DMS153 treated with DMSO at 0.1 percent for 48 hours (cell line): ENCODE measurements at regions not wholly inside any gene's neighbourhood (a gene's known extent, or its start where the extent isn't known, plus 50 kb on each side); places are given as distances from the start of the nearest gene placed in this dataset.

Experiments
- DNase-seq: peaks from one replicate; lab custom pipeline; 2025; ENCODE audit not compliant: unreplicated experiment; lab: John Stamatoyannopoulos, UW

DNA sequence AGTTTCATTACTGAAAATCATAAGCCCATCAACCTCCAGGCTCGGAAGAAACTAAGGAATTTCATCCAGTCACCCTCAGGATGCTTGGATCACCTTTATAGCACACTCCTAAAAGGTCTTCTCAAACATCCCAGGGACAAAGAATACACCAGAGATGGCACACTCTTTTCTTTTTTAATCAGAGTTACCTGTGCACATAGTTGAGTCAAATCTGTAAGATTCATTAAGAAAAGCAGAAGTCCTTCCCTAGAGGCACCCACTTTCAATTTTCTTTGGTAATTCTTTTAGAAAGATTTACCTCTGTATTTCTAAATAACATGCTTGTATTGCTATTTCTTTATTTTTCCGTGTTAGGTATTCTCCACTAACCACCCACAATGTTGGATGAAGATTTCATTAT is 50.6 kb upstream of the IL6 start:
- no peak for DNase-seq

DNA sequence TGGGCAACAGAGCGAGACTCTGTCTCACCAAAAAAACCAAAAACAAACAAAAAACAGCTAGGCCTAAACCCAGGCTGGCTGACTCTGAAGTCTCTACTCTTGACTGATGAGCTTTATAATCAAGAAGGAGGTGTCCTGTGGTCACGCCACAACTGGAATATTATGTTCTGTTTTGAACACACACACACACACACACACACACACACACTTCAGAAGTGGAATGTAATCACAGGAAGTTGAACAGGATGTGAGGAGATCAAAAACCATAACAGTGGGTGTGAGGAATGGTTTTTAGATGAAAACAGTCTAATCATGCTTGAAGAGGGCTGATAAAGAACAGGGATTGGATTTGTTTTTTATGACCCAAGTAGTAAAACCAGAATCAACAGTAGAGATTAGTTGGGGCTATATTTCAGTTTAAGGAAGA is 51.1 kb upstream of the IL6 start:
- no peak for DNase-seq

DNA sequence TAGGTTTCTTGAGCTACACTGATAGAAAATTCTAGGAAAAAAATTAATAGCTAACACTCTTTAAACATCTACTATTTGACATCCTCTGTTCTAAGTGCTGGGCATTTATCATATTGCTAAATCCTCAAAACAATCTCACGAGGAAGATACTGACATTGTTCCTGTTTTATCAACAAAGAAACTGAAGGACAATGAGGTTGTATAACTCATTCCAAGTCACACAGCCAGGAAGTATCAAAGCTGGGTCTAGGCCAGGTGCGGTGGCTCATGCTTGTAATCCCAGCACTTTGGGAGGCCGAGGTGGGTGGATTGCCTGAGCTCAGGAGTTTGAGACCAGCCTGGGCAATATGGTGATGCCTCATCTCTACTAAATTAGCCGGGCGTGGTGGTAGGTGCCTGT is 51.6 kb upstream of the IL6 start:
- DNase-seq: no peak

DNA sequence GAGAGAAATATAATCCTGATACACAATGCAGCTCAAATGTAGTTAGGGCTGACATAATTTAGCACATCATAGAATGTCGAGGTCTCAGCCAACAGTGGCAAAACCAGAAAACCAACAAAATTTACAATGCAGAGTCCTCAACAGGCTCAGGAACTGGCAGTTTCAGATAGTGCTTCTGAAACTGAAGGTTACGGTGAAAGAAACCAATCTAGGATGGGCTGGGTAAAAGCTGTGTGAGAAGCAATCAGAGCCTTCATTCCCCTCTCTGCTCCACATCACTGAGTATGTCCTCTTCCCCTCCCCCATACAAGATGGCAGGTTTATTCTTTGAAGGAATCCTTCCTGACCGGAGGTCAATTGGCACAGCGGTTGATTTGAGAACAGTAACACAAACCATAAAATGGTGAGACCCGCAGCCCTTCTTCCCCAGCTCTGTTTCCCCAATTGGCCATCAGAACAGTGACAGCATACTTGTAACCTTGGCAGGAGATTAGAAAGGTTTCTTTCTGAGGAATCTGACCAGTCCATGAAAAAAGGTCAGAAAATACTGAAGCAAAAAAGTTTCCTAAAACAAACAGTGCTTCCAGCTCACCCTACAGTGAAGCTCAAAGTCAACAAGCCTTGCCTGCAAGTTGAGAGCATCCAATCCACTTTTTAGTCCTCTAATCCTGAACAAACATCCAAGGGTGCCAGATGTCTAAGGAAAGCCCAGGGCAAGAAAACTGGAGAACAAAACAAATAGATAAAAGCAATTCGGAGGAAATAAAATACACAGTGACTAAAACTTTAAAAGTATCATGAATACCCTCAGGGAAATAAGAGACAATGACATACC is 53.9 kb upstream of the IL6 start:
- no peak for DNase-seq

DNA sequence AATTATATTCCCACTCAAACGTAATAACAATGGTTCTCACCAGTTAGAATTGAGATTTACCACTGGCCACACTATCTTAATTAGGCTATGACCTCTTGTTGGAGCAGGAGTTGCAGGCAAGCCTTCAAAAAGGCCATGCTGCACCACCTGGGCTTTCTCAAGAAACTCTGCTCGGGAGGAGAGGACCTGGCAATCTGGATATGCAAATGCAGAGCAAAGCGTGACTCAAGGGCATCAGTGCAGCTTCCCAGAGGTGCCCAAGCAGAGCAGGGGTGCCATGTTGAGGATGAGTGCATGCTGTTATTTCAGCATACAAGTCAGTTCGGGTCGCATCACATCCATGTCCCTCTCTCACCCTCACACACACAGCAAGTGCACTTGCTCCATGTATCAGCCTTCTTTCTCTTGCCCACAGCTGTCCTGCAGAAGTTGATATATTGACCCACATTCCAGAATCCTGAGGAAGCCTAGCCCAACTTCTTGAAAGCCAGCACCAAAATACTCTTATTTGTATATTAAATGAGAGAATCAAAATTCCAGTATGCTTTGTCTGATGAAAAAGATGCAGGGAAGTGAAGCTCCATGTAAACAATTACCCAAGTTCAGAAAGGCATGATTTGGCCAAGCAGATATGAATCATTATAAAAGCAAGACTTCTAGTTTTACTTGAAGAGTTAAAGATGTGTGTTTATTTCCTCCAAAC is 55.7 kb upstream of the IL6 start:
- DNase-seq: no peak

DNA sequence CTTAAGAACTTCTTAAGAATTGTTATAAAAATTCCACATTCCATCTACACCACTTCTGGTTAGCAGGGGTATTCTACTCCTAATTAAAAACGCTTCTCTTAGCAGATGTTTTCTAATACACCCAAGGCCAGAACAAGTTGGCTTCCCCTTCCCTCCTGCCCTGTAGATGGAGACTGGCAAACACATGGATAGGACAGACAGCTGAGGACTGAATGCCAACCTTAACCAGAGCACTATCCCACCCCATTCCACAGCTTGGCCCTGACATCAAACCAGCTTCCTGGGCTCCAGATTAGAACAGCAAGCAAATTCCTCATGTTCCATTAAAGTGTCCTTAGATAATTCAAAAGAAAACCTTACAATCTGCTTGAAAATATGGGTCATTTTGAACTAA is 56.6 kb upstream of the IL6 start:
- DNase-seq: no peak

DNA sequence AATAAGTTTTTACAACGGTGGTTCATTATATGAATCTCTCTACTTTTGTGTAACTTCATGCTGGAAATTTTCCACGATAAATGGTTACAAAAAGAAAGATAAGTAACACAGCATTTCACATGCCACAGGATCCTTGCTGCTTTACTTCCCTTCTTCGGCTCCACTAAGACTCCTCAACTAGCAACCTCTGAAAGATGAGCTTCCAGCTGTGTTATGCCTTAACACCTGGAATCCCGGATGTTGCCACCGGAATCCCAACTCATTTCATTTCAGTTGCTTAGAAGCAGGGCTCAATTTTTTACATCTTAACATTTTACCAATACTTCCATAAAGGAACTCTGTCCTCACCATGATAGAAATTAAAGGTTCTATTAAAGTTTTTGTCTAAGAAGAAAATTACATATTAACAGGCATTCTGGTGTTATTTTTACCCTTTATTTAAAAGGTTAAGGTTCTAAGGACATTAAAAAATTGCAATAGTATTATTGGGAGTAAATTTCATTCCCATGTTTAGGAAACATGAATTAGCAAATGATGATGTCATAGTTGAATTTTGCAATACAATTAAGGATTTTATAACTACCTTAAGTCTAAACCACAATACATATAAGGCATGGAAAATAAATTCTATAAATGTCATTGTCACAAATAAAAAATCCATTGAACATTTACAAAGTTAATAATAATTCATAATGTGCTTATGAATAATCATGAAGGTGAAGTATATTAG is 57.1 kb upstream of the IL6 start:
- no peak for DNase-seq

DNA sequence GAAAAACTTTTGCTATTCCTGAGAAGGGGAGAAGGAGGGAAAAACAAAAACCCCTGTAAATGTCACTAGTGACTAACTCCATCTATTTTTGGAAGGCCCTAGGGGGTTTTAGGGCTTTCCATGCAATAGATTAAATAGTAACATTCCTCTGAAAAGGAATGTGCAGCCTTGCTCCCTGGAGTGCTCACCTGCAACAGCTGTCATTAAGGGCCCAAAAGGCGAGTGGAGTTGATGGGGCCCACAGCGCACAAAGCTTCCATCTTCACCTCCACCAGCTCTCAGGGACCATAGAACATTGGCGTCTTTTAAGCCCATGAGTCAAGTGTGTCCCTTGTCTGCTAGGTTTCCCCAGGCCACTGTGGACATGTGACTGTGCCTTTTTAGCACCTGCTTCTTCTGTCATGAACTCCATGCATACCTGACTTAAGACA is 58.0 kb upstream of the IL6 start:
- DNase-seq: no peak

DNA sequence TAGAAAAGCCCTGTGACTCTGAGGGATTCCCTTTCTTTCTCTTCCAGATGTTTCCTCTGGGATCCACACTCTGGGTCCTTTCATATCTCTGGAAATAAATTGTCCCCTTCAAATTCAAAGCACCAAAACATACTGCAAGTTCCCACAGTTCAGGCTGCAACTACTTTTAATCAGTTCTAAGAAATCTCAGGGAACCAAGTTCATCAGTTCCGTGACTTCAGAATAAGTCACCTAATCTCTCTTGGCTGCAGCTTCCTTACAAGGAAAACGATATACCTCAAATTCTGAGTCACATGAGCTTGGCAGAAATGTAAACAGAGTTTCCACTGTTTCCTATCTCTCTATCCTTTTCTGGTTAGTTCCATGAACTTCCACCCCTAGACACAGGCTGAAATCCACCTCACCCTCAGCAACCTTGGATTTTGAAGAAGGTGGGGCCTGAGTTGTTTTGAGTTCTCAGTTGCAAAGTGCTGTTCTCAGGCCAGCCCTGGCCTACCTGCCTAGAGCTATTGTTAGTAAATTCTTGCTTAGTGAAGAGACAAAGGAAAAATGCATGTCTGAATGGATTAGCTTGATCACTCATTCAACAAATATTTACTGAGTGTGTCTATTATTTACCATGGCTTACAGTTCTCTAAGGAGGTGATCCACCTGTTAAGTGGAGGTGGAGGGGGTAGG is 59.3 kb upstream of the IL6 start:
- no peak for DNase-seq

DNA sequence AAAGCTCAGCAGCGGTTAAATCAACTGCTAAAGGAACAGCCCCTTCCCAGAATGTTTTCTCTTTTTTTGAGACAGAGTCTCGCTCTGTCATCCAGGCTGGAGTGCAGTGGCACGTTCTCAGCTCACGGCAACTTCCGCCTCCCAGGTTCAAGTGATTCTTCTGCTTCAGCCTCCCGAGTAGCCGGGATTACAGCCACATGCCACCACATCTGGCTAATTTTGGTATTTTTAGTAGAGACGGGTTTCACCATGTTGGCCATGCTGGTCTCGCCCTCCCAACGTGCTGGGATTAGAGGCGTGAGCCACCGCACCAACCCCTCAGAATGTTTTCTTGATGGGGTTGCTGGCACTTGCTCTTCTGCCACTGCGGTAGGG is 59.8 kb upstream of the IL6 start:
- DNase-seq: no peak

DNA sequence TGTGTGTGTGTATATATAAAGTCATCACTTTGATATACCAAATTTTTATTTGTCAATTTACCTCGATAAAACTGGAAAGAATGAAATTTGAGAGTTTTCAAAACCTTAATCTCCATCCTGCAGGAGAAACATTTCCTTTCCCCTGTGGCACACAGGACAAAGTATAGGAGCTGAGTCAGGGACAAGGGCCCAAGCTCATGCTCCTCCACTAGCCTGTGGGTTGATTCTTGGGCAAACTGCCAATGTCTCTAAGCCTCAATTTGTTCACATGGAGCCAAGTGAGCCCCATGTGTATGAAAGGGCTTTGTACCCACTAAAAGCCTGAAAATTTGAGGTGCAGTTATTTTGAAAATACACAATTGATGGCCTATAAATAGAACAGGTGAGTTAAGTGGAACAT is 60.3 kb upstream of the IL6 start:
- DNase-seq: no peak

DNA sequence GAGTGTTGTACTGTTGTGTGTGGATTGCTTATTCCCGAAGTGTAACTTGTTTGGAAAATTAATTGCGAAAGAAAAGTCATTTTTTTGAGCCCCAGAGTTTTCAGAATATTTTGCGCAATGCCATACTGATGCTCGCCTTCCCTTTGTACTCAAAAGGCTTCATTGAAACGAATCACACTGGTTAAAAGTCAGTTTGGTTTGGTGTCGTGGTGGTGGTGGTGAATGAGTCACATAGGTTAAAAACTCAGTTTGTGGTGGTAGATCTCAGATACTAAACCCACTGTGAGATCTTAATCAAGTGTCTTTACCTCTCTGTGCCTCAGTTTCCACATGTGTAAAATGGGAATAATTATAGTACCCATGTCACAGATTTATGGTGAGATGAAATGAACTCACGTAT is 61.1 kb upstream of the IL6 start:
- no peak for DNase-seq

DNA sequence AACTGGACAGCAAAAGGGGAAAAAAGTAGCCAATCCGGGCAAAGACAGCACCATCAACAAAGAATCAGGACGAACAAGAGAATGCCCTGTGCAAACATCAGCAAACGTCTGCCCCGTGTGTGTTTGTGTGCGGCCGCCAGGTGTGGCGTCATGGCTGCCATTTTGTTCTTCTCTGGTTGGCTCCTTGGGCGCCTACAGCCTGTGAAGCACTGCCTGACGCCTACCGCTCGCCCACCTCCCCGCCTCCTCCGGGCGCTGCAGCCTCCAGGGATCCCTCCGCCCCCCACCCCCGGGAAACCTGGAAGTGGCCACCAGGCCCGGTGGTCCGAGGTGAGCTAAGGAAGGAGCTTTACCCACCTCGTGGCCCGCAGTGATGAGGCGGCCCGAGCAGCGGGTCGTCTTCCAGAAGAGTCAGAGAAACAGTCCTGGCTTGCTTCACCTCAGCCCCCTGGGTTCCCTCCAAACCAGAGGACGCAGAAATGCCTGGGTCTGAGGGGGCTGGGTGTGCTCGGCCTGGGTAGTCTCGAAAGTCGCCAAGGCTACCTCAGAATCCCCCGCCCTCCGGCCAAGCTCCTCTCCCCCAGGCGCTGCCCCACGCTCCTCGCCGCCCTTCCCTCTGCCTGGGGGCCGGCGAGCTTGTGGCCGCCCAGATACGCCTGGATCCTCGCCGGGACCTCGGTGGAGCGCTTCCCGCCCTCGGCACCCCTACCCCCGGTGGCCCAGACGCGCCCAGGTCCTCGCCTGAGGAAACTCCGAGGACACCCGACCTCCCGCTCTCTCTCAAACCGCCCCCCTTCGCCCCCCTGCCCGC is 61.8 kb upstream of the IL6 start:
- DNase-seq: no peak

DNA sequence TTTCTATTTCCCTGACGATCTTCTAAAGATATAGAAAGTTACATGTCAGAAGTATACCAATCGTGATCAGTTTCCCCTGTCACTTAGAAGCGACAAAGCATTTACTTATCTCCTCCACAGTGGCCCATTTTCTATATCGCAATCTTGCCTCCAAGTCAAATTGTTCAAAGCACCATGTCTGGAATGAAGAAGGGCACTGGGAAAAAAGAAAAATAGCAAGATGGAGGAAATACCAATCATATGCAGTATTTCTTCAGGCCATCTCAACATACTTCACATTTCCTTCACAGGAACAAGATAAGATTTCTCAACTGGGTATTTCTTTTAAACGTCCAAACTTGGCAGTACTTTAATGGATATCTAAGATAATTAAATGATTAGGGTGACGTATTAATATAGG is 63.3 kb upstream of the IL6 start:
- no peak for DNase-seq

DNA sequence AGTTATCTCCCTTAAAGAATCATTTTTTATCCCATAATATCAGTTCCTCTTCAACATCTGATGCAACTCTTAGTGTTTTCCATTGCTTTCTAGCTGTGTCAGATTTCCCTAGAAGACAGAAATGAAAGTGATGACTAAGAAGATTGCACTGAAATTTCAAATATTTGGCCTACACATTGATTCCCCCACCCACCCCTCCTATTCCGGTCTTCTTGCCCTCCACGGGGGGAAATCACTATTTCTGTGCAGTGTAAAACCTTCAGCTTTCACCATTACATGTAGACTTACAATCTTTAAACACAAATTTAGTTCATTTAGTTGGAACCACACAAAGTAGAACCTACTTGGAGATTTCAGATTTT is 63.7 kb upstream of the IL6 start:
- no peak for DNase-seq

DNA sequence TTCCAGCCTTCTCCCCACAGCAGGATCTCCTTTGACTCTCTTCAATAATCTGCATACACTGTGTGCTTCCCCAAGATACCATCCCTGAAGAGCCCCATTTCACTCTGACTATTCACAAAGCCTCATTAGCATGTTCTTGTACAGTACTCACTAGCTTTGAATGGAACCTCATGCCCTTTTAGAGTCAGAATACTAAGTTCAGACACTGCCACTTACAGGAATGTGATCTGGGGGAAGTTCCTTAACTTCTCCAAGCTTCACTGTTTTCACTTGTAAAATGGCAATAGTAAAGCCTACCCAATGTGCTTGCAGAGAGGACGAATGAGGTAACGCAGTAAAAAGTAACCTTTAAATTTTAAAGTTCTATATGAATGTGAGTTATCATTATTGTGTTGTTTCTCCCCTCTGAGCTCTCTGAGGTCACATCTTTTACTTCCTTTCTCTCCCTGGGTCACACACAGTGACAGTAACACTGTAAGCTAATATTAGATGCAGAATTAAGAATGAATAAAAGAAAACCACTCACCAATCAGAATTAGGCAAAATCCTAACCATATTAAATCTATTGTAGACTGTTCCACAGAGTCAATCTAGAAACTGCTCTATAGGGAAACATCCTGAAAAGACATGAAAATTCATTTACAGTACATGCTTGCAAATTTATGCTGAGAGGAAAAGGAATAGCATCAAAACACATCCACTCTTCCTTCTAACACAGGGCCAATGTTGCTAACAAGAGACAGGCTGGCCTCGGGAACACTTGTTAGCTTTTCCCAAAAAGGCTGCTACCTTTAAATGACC is 64.2 kb upstream of the IL6 start:
- no peak for DNase-seq

DNA sequence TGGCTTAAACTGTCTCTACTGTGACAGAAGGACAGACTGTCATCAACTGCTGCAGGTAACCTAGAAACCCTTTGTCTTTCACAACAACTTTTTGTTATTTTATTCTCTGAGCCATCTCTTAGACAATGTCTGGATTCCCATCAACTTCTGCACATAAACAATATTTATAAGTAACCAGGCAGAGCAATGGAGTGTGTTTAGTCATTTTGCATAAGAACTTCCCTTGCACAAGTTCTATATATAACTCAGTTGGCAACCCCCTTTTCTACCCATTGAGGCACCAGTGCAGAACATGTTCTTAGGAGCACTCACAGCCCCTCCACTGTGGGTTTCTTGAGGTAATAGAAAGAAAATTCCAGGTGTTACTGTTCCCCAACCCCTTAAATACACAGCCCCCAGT is 65.0 kb upstream of the IL6 start:
- DNase-seq: no peak

DNA sequence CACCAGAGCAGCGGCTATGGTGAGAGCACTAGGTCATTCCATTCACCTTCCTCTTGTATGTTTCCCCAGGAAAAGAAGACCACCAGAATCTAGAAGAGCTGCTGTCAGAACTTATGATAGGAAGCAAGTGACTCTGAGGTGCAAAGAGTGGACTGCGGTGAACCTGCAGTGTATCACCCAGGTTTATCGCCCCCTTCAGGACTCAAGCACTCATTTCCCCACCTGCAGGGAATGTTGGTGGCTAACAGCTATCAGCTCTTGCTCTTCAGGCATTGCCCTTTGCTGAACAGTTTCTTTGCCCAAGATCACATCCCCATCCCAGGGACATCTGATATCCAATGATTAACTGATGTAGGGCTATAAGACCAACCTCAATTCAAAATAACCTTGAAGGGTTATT is 66.3 kb upstream of the IL6 start:
- no peak for DNase-seq

DNA sequence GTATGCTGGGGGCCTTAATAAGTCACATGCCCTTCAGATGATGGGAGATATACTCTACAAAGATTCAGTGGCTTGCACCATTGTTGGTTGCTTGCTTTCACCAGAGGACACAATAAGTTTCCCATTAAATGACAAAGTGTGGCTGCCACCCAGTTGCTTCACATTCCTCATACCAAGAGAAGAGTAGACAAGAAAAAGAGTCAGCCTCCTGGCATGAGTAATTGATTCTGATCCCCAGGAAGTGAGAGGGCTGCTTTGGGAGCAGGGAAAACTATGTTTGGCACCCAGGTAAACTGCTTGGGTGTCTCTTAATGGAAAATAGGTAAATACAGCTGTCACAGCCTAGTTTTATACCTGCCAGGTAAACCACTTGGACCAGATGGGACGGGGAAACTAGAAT is 66.7 kb upstream of the IL6 start:
- DNase-seq: no peak

DNA sequence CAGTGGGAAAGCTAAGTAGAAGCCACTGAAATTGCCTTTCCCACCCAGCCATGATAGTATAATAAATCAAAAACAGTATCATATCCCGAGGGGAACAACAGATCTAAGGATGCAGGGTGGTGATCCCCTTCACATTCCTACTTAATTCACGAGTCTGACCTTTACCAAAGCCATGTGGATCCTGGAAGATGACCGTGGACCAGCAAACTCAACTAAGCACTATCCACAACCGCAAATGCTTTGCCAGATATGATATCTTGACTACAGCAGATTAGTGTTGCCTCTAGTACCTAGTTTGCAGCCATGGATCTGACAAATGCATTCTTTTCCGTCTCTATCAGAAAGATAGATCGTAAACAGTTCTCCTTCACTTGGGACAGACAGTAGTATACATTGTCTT is 67.3 kb upstream of the IL6 start:
- no peak for DNase-seq
